SK-N-SH (cell line): ENCODE measurements at regions not wholly inside any gene's neighbourhood (a gene's known extent, or its start where the extent isn't known, plus 50 kb on each side); places are given as distances from the start of the nearest gene placed in this dataset.
A peak's percentile ranks its signal among the peaks of the same experiment; 100 is the strongest.

Experiments
- CTCF ChIA-PET: fragments of 300-600, 350-600 bp; formaldehyde crosslinking; extraction: SDS; loops from one replicate; lab custom pipeline; 2021; lab: Yijun Ruan, JAX
- POLR2A ChIA-PET: fragments of 350-600 bp; sonication (Branson Sonifier 250); formaldehyde crosslinking; extraction: SDS; loops from one replicate; lab custom pipeline; 2020; ENCODE audit warnings: antibody characterized with exemption, inconsistent platforms; lab: Yijun Ruan, JAX
- DNase-seq: peaks from one replicate; pipeline ENCODE4 v3.0.0; 2012
- H2AFZ ChIP-seq: fragments of 200-600 bp; sonication (generic); 2 replicates; pipeline ENCODE4 v1.8.1; 2016; ENCODE audit warnings: antibody characterized with exemption, mild to moderate bottlenecking, low read depth
- H3F3A ChIP-seq: fragments of 200-600 bp; sonication (generic); replicated peaks from 2 replicates; pipeline ENCODE3; 2016; ENCODE audit warnings: antibody characterized with exemption, mild to moderate bottlenecking; ENCODE audit not compliant: insufficient read depth
- H3K27ac ChIP-seq, 2 experiments: fragments of 200-500 bp in 1 of 2; fragments of 200-600 bp in 1 of 2; sonication (Bioruptor generic) in 1 of 2; sonication (generic), shearing (Covaris generic) in 1 of 2; 2 replicates each; pipeline versions ENCODE4 v1.5.1 to v1.6.1; 2014 to 2016; ENCODE audit warnings: low read depth in 2 of 2, inconsistent platforms in 1 of 2, low read length in 1 of 2, mild to moderate bottlenecking in 1 of 2, mixed read lengths in 1 of 2
- H3K27me3 ChIP-seq: fragments of 200-600 bp; sonication (generic), shearing (Covaris generic); 2 replicates; pipeline ENCODE4 v1.6.1; 2016; ENCODE audit warnings: mixed run types; ENCODE audit not compliant: insufficient read depth
- H3K36me3 ChIP-seq, 2 experiments: fragments of 200-500 bp in 1 of 2; fragments of 200-600 bp in 1 of 2; sonication (Bioruptor generic) in 1 of 2; sonication (generic) in 1 of 2; replicated peaks in 1 of 2; 2 replicates each; pipeline versions ENCODE3 to v1.5.1; 2014 to 2016; ENCODE audit warnings: low read length in 1 of 2, mild to moderate bottlenecking in 1 of 2; ENCODE audit not compliant: insufficient read depth in 2 of 2, control insufficient read depth in 1 of 2
- H3K4me1 ChIP-seq, 2 experiments: fragments of 200-500 bp in 1 of 2; fragments of 200-600 bp in 1 of 2; sonication (Bioruptor generic) in 1 of 2; sonication (generic), shearing (Covaris generic) in 1 of 2; 2 replicates each; pipeline versions ENCODE4 v1.5.1 to v1.6.1; 2014 to 2016; ENCODE audit warnings: low read depth in 1 of 2, low read length in 1 of 2, mixed run types in 1 of 2; ENCODE audit not compliant: insufficient read depth in 2 of 2, control insufficient read depth in 1 of 2
- H3K4me2 ChIP-seq: fragments of 200-600 bp; sonication (generic), shearing (Covaris generic); 2 replicates; pipeline ENCODE4 v1.6.1; 2017; ENCODE audit warnings: mixed run types
- H3K4me3 ChIP-seq, 2 experiments: fragments of 200-500 bp in 1 of 2; fragments of 200-600 bp in 1 of 2; sonication (Bioruptor generic) in 1 of 2; sonication (generic), shearing (Covaris generic) in 1 of 2; 2 replicates each; pipeline versions ENCODE4 v1.5.1 to v1.8.1; 2014 to 2016; ENCODE audit warnings: low read depth in 2 of 2, inconsistent platforms in 1 of 2, low read length in 1 of 2, mild to moderate bottlenecking in 1 of 2, mixed read lengths in 1 of 2, moderate library complexity in 1 of 2
- H3K79me2 ChIP-seq: fragments of 200-600 bp; sonication (generic); 2 replicates; pipeline ENCODE4 v1.8.1; 2017; ENCODE audit warnings: mild to moderate bottlenecking; ENCODE audit not compliant: insufficient read depth
- H3K9ac ChIP-seq: fragments of 200-600 bp; sonication (generic); 2 replicates; pipeline ENCODE4 v1.6.1; 2017; ENCODE audit warnings: mixed run types
- H3K9me2 ChIP-seq: fragments of 200-600 bp; sonication (generic); 2 replicates; pipeline ENCODE4 v1.6.1; 2017; ENCODE audit warnings: mixed run types
- H3K9me3 ChIP-seq: fragments of 200-600 bp; sonication (generic); 2 replicates; pipeline ENCODE4 v1.6.1; 2017; ENCODE audit warnings: mixed run types, mild to moderate bottlenecking, moderate library complexity
- H4K20me1 ChIP-seq: fragments of 200-600 bp; sonication (generic); 2 replicates; pipeline ENCODE4 v1.6.1; 2017; ENCODE audit warnings: mild to moderate bottlenecking, mixed run types; ENCODE audit not compliant: insufficient read depth
- EP300 ChIP-seq, 2 experiments: IDR thresholded peaks; 2 replicates each; pipeline versions ENCODE4 v1.4.0 to v1.6.1; 2012; ENCODE audit warnings: borderline replicate concordance in 1 of 2, low read depth in 1 of 2, low read length in 1 of 2
- FOXM1 ChIP-seq: IDR thresholded peaks from 2 replicates; pipeline ENCODE4 v1.4.0; 2012; ENCODE audit warnings: low read depth, mild to moderate bottlenecking
- JUND ChIP-seq: IDR thresholded peaks from 2 replicates; pipeline ENCODE4 v1.4.0; 2012
- MEF2A ChIP-seq: IDR thresholded peaks from 2 replicates; pipeline ENCODE4 v1.4.0; 2012; ENCODE audit warnings: low read depth, borderline replicate concordance
- NFIC ChIP-seq: IDR thresholded peaks from 2 replicates; pipeline ENCODE4 v1.4.0; 2012; ENCODE audit warnings: borderline replicate concordance
- NRF1 ChIP-seq: IDR thresholded peaks from 2 replicates; pipeline ENCODE4 v1.6.1; 2012; ENCODE audit warnings: low read depth, mild to moderate bottlenecking, low read length
- POLR2AphosphoS5 ChIP-seq: IDR thresholded peaks from 2 replicates; pipeline ENCODE4 v1.6.1; 2012; ENCODE audit warnings: low read depth, low read length
- RXRA ChIP-seq: IDR thresholded peaks from 2 replicates; pipeline ENCODE4 v1.4.0; 2012; ENCODE audit warnings: low read depth, mild to moderate bottlenecking, borderline replicate concordance
- TAF1 ChIP-seq: IDR thresholded peaks from 2 replicates; pipeline ENCODE4 v1.6.1; 2012; ENCODE audit warnings: low read depth, mild to moderate bottlenecking, low read length, moderate library complexity, borderline replicate concordance
- WGBS: methylation state at CpG from one replicate; pipeline ENCODE4 v1.1.6; 2017; ENCODE audit warnings: low lambda C conversion rate; 5-methylcytosine and 5-hydroxymethylcytosine counted together
- TF ChIP-seq, protein P1 (sequence below): IDR thresholded peaks from 2 replicates; pipeline ENCODE4; 2012
- TF ChIP-seq, protein P2 (sequence below): IDR thresholded peaks from 2 replicates; pipeline ENCODE4 v1.4.0; 2012; ENCODE audit warnings: low read depth
- TF ChIP-seq, protein P3 (sequence below): IDR thresholded peaks from 2 replicates; pipeline ENCODE4 v1.6.1; 2012; ENCODE audit warnings: mild to moderate bottlenecking, low read depth, low read length, moderate library complexity
- TF ChIP-seq, protein P4 (sequence below): fragments of 200-600 bp; sonication (generic); IDR thresholded peaks from 2 replicates; pipeline ENCODE4 v1.6.1; 2017; ENCODE audit warnings: antibody characterized with exemption, mild to moderate bottlenecking, moderate library complexity

DNA sequence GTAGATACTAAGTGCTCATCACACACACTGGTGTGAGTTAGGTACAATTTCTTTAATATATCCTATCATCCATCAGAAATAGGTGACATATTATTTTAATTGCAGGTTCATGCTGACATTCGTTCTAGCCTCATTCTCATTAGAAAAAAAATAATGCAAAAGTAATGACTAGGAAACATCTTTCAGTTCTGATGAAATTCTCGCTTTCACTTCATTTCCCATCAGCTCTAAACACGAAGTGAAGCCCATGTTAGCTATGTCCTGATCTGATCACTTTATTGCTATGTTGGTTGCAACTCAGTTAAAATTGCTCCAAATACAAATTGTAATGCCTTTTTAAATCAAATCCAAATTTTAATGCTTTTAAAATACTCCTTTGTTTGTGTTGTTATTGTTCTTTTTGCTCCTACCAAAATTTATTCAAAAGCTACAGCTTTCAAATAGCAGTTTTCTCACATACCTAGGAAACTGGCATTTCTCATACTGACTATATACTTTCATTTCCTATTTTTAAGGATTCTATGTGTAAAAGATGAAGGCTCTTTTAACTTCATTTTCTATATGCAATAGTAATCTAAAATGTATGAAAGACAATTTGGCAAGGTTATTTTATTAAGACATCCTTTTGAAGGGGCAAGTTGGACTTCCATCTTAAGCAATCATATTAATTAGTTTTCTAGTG lies 1237.8 kb upstream of the ACO1 start:
- no peak overlapping the region for H3K9ac ChIP-seq
- TF ChIP-seq FOXM1 (no peak), EP300 (IDR thresholded peaks at IDR 0.05; ENCODE audit: borderline replicate concordance in 1 of 2, low read depth in 1 of 2, low read length in 1 of 2) (no peak), NRF1 (no peak), POLR2AphosphoS5 (no peak), RXRA (no peak), NFIC (no peak), MEF2A (no peak)
- TF ChIP-seq, protein P1, sequence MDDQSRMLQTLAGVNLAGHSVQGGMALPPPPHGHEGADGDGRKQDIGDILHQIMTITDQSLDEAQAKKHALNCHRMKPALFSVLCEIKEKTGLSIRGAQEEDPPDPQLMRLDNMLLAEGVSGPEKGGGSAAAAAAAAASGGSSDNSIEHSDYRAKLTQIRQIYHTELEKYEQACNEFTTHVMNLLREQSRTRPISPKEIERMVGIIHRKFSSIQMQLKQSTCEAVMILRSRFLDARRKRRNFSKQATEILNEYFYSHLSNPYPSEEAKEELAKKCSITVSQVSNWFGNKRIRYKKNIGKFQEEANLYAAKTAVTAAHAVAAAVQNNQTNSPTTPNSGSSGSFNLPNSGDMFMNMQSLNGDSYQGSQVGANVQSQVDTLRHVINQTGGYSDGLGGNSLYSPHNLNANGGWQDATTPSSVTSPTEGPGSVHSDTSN = no peak
- TF ChIP-seq, protein P2, sequence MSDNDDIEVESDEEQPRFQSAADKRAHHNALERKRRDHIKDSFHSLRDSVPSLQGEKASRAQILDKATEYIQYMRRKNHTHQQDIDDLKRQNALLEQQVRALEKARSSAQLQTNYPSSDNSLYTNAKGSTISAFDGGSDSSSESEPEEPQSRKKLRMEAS = no peak
- TF ChIP-seq, protein P3, sequence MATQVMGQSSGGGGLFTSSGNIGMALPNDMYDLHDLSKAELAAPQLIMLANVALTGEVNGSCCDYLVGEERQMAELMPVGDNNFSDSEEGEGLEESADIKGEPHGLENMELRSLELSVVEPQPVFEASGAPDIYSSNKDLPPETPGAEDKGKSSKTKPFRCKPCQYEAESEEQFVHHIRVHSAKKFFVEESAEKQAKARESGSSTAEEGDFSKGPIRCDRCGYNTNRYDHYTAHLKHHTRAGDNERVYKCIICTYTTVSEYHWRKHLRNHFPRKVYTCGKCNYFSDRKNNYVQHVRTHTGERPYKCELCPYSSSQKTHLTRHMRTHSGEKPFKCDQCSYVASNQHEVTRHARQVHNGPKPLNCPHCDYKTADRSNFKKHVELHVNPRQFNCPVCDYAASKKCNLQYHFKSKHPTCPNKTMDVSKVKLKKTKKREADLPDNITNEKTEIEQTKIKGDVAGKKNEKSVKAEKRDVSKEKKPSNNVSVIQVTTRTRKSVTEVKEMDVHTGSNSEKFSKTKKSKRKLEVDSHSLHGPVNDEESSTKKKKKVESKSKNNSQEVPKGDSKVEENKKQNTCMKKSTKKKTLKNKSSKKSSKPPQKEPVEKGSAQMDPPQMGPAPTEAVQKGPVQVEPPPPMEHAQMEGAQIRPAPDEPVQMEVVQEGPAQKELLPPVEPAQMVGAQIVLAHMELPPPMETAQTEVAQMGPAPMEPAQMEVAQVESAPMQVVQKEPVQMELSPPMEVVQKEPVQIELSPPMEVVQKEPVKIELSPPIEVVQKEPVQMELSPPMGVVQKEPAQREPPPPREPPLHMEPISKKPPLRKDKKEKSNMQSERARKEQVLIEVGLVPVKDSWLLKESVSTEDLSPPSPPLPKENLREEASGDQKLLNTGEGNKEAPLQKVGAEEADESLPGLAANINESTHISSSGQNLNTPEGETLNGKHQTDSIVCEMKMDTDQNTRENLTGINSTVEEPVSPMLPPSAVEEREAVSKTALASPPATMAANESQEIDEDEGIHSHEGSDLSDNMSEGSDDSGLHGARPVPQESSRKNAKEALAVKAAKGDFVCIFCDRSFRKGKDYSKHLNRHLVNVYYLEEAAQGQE = no peak
- no peaks in the 10 kb centered on the region for H3K79me2 ChIP-seq
- no peaks in the 10 kb centered on the region; a peak in 1 of 4 replicates for H3K4me1 ChIP-seq
- H3K9me3 ChIP-seq = no peaks in the 10 kb centered on the region
- no peak overlapping the region for H3K4me3 ChIP-seq
- no peaks in the 10 kb centered on the region for H3F3A ChIP-seq
- ChIA-PET POLR2A (no interaction called here), CTCF (no interaction called here)
- H3K9me2 ChIP-seq = peaks cover 3% of the 10 kb centered on the region; the same call in 1 of the 2 replicates
- 68% methylated on average over 3 of the region's 3 CpGs for WGBS
- no peaks in the 10 kb centered on the region for H4K20me1 ChIP-seq
- no peaks in the 10 kb centered on the region for H3K36me3 ChIP-seq
- no peak overlapping the region for H3K27ac ChIP-seq
- H3K27me3 ChIP-seq = no peaks in the 10 kb centered on the region
- H2AFZ ChIP-seq = no peak overlapping the region
- no peak for DNase-seq
- no peak overlapping the region for H3K4me2 ChIP-seq

DNA sequence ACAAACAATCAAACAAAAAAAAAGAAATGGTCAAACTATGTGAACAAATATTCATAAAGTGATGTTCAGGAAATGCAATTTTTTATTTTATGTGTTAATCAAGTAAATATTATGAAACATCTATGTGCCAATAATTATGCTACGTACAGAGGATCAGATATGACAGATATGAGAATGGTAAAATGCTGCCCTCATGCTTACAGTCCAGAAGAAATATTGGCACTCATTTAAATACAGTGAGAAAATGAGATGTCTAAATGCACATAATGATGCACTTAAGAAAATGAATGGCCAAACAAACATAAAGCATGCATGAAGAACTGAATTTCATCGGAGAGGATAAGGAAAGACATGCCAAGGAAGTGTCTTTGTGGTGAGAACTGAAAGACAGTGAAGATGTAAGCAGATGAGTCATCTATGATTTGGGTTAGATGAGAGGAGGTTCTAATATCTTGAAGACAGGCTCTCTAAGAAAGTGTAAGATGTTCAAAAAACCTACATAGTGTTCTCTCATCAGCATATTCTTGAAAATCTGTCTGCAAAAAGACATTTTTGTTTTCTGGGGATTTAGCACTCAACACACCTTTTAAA lies 1231.1 kb upstream of the ACO1 start:
- Histone ChIP-seq H3K27ac (no peak overlapping the region), H2AFZ (no peak overlapping the region), H3K9me3 (no peaks in the 10 kb centered on the region), H4K20me1 (no peaks in the 10 kb centered on the region), H3K79me2 (no peaks in the 10 kb centered on the region), H3F3A (no peaks in the 10 kb centered on the region), H3K27me3 (no peaks in the 10 kb centered on the region), H3K9ac (no peak overlapping the region), H3K4me1 (no peaks in the 10 kb centered on the region; a peak in 1 of 4 replicates), H3K9me2 (no peaks in the 10 kb centered on the region), H3K4me2 (no peak overlapping the region), H3K36me3 (no peaks in the 10 kb centered on the region), H3K4me3 (no peak overlapping the region)
- TF ChIP-seq JUND = 0 out of 2 replicates have a peak, but pooled peaks have one; percentile 7
- no peak for TF ChIP-seq TAF1
- TF ChIP-seq, protein P4, sequence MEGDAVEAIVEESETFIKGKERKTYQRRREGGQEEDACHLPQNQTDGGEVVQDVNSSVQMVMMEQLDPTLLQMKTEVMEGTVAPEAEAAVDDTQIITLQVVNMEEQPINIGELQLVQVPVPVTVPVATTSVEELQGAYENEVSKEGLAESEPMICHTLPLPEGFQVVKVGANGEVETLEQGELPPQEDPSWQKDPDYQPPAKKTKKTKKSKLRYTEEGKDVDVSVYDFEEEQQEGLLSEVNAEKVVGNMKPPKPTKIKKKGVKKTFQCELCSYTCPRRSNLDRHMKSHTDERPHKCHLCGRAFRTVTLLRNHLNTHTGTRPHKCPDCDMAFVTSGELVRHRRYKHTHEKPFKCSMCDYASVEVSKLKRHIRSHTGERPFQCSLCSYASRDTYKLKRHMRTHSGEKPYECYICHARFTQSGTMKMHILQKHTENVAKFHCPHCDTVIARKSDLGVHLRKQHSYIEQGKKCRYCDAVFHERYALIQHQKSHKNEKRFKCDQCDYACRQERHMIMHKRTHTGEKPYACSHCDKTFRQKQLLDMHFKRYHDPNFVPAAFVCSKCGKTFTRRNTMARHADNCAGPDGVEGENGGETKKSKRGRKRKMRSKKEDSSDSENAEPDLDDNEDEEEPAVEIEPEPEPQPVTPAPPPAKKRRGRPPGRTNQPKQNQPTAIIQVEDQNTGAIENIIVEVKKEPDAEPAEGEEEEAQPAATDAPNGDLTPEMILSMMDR = no peak
- TF ChIP-seq, protein P1 = 0 out of 2 replicates have a peak, but pooled peaks have one; percentile 14
- POLR2A ChIA-PET = no interaction called here
- no peak for DNase-seq
- WGBS = 36% methylated on average over 2 of the region's 2 CpGs
- CTCF ChIA-PET = interaction anchor here (1.5 kb wide), 1 partner anchor 13 kb away, joined by 3 read pairs; no protein-coding TSS in a partner anchor
